IMR-90 (cell line): ENCODE measurements at regions not wholly inside any gene's neighbourhood (a gene's known extent, or its start where the extent isn't known, plus 50 kb on each side); places are given as distances from the start of the nearest gene placed in this dataset.

Experiments
- ATAC-seq: fragments of 200-7000 bp; cut with Tn5 transposase; 2 replicates; pipeline ENCODE4 v1.9.1; 2020; ENCODE audit warnings: low read depth, mild to moderate bottlenecking, moderate library complexity
- BruUV-seq: library from RNA; stranded (reverse); fragments of 400-500 nt; replicated peaks from 2 replicates; lab custom pipeline; 2021; lab: Mats Ljungman, UMichigan
- CTCF ChIA-PET: fragments of 300-600 bp; formaldehyde crosslinking; extraction: SDS; loops from one replicate; lab custom pipeline; 2021; ENCODE audit warnings: antibody characterized with exemption; lab: Yijun Ruan, JAX
- POLR2A ChIA-PET: fragments of 300-600 bp; sonication (Branson Sonifier 250); formaldehyde crosslinking; loops from one replicate; lab custom pipeline; 2022; ENCODE audit warnings: antibody characterized with exemption; ENCODE audit not compliant: unreplicated experiment; lab: Charles Lee
- DNase-seq: peaks from one replicate; pipeline ENCODE4 v3.0.0; 2013
- H2AFZ ChIP-seq: replicated peaks from 2 replicates; pipeline ENCODE3; 2013; ENCODE audit warnings: low read length, mild to moderate bottlenecking; ENCODE audit not compliant: poor library complexity
- H2AK5ac ChIP-seq: 2 replicates; pipeline ENCODE4 v1.6.1; 2013; ENCODE audit warnings: low read depth, low read length, inconsistent platforms
- H2AK9ac ChIP-seq: replicated peaks from 2 replicates; pipeline ENCODE3; 2013; ENCODE audit warnings: mild to moderate bottlenecking, low read depth, low read length, moderate library complexity; ENCODE audit not compliant: poor library complexity
- H2BK120ac ChIP-seq: 2 replicates; pipeline ENCODE4 v1.6.1; 2013; ENCODE audit warnings: low read depth, low read length, inconsistent platforms
- H2BK15ac ChIP-seq: 3 replicates; pipeline ENCODE4 v1.6.1; 2013; ENCODE audit warnings: low read depth, low read length, inconsistent platforms
- H2BK20ac ChIP-seq: 2 replicates; pipeline ENCODE4 v1.6.1; 2013; ENCODE audit warnings: low read depth, mild to moderate bottlenecking, inconsistent platforms, low read length, moderate library complexity
- H2BK5ac ChIP-seq: 2 replicates; pipeline ENCODE4 v1.6.1; 2013; ENCODE audit warnings: mild to moderate bottlenecking, low read depth, low read length, inconsistent platforms; ENCODE audit not compliant: poor library complexity, severe bottlenecking
- H3K14ac ChIP-seq: replicated peaks from 2 replicates; pipeline ENCODE4 v1.6.1; 2013; ENCODE audit warnings: low read depth, low read length, inconsistent platforms
- H3K18ac ChIP-seq: 2 replicates; pipeline ENCODE4 v1.6.1; 2013; ENCODE audit warnings: low read depth, low read length, control low read depth
- H3K23ac ChIP-seq: 2 replicates; pipeline ENCODE4 v1.6.1; 2013; ENCODE audit warnings: low read depth, low read length, inconsistent platforms
- H3K27ac ChIP-seq: 2 replicates; pipeline ENCODE4 v1.5.1; 2013; ENCODE audit warnings: mild to moderate bottlenecking, control low read depth, low read length; ENCODE audit not compliant: insufficient read depth
- H3K27me3 ChIP-seq: 2 replicates; pipeline ENCODE4 v1.6.1; 2013; ENCODE audit warnings: low read length; ENCODE audit not compliant: control insufficient read depth, insufficient read depth
- H3K36me3 ChIP-seq: 2 replicates; pipeline ENCODE4 v1.6.1; 2013; ENCODE audit warnings: low read length, mixed read lengths; ENCODE audit not compliant: control insufficient read depth, insufficient read depth
- H3K4ac ChIP-seq: 2 replicates; pipeline ENCODE4 v1.6.1; 2013; ENCODE audit warnings: low read depth, low read length, inconsistent platforms
- H3K4me1 ChIP-seq: 2 replicates; pipeline ENCODE4 v1.6.1; 2013; ENCODE audit warnings: low read length, mixed read lengths; ENCODE audit not compliant: control insufficient read depth, insufficient read depth
- H3K4me2 ChIP-seq: 2 replicates; pipeline ENCODE4 v1.6.1; 2013; ENCODE audit warnings: low read depth, mild to moderate bottlenecking, control low read depth, low read length, moderate library complexity
- H3K4me3 ChIP-seq: 2 replicates; pipeline ENCODE4 v1.5.1; 2013; ENCODE audit warnings: low read depth, mild to moderate bottlenecking, control low read depth, low read length, moderate library complexity; ENCODE audit not compliant: insufficient read depth
- H3K56ac ChIP-seq: 2 replicates; pipeline ENCODE4 v1.6.1; 2013; ENCODE audit warnings: low read length, inconsistent platforms; ENCODE audit not compliant: insufficient read depth; ENCODE audit errors: extremely low read depth
- H3K79me1 ChIP-seq, 2 experiments: 2 replicates each; pipeline ENCODE4 v1.6.1; 2013; ENCODE audit warnings: low read length in 2 of 2, inconsistent platforms in 1 of 2, low read depth in 1 of 2
- H3K9ac ChIP-seq: 2 replicates; pipeline ENCODE4 v1.6.1; 2013; ENCODE audit warnings: low read depth, low read length, control low read depth
- H3K9me1 ChIP-seq: 2 replicates; pipeline ENCODE4 v1.6.1; 2013; ENCODE audit warnings: low read length, inconsistent platforms; ENCODE audit not compliant: insufficient read depth
- H3K9me3 ChIP-seq: 2 replicates; pipeline ENCODE4 v1.6.1; 2013; ENCODE audit warnings: low read length; ENCODE audit not compliant: control insufficient read depth, insufficient read depth
- H4K20me1 ChIP-seq: 2 replicates; pipeline ENCODE4 v1.6.1; 2013; ENCODE audit warnings: low read length, inconsistent platforms; ENCODE audit not compliant: insufficient read depth
- H4K5ac ChIP-seq: 2 replicates; pipeline ENCODE4 v1.6.1; 2013; ENCODE audit warnings: mild to moderate bottlenecking, low read depth, low read length, control low read depth
- H4K8ac ChIP-seq, 2 experiments: 2 replicates each; pipeline ENCODE4 v1.6.1; 2013; ENCODE audit warnings: low read depth in 2 of 2, low read length in 2 of 2, control low read depth in 1 of 2, inconsistent platforms in 1 of 2
- H4K91ac ChIP-seq: 2 replicates; pipeline ENCODE4 v1.6.1; 2013; ENCODE audit warnings: low read depth, low read length, inconsistent platforms; ENCODE audit not compliant: insufficient read depth
- SMC3 ChIP-seq: fragments of 150-350 bp; IDR thresholded peaks from 2 replicates; pipeline ENCODE4 v1.6.1; 2016; ENCODE audit warnings: low read depth, mild to moderate bottlenecking, antibody characterized with exemption, low read length, moderate library complexity
- WGBS, 2 experiments: methylation state at CpG; one replicate each; pipeline versions ENCODE4 v1.1.5 to v1.1.7; 2013; ENCODE audit warnings: missing lambda C conversion rate in 2 of 2; ENCODE audit not compliant: insufficient read length in 1 of 2; ENCODE audit errors: extremely low coverage in 2 of 2; 5-methylcytosine and 5-hydroxymethylcytosine counted together
- dilution Hi-C: fragments of 300-500 bp; cut with HindIII; formaldehyde crosslinking; loops from one replicate; pipeline ENCODE4 v1.14.3; 2018; ENCODE audit warnings: low sequenced_read_pairs; ENCODE audit not compliant: unreplicated experiment
- in situ Hi-C: fragments of 300-500 bp; cut with MboI; formaldehyde crosslinking; loops from 3 replicates; pipeline ENCODE4 v1.14.3; 2019; ENCODE audit warnings: low sequenced_read_pairs, inconsistent platforms, mixed read lengths
- intact Hi-C: fragments of 100-400 bp; cut with micrococcal nuclease; formaldehyde crosslinking; loops from 2 replicates; pipeline ENCODE4 v1.10.0; 2022
- TF ChIP-seq, protein P1 (sequence below): fragments of 150-350 bp; IDR thresholded peaks from 2 replicates; pipeline ENCODE4 v1.6.1; 2016; ENCODE audit warnings: low read depth, mild to moderate bottlenecking, low read length, moderate library complexity, borderline replicate concordance

DNA sequence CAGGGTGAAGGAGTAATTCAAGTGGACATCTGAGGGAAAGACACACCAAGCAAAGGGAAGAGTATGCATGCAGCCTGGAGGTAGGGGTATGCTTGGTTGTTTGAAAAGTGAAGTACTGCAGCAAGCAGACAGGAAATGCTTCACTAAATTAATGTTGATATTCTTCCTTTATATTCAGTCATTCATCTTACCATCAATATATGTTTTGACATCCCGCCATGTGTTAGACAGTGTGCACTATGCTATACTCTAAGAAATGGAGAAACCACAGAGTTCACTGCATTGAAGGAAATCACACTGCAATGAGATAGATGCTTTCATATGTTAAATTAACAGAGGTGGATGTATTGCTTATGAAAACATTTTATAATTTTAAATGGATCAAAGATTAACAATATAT is 82.9 kb downstream of the HSPA13 start:
- CTCF ChIA-PET = no interaction called here

More for the DNA sequence above, 82.9 kb downstream of the HSPA13 start:
- Histone ChIP-seq H4K20me1 (no peaks in the 10 kb centered on the region), H3K23ac (no peak overlapping the region), H3K4ac (no peak overlapping the region), H2BK5ac (no peak overlapping the region), H3K27me3 (no peaks in the 10 kb centered on the region), H4K5ac (no peak overlapping the region), H2BK15ac (no peak overlapping the region), H3K79me1 (no peaks in the 10 kb centered on the region), H3K9ac (no peak overlapping the region), H3K9me3 (no peaks in the 10 kb centered on the region), H4K91ac (no peak overlapping the region), H3K4me2 (no peak overlapping the region), H3K27ac (no peak overlapping the region), H2BK20ac (no peak overlapping the region), H2BK120ac (no peak overlapping the region), H2AK9ac (no peak overlapping the region), H3K14ac (no peak overlapping the region), H3K9me1 (no peaks in the 10 kb centered on the region), H4K8ac (no peak overlapping the region), H3K56ac (no peak overlapping the region), H3K4me1 (no peaks in the 10 kb centered on the region), H3K18ac (no peak overlapping the region), H3K4me3 (no peak overlapping the region), H2AK5ac (no peak overlapping the region), H3K36me3 (no peaks in the 10 kb centered on the region), H2AFZ (no peak overlapping the region)
- ATAC-seq (no peak), DNase-seq (no peak)
- POLR2A ChIA-PET = no interaction called here
- intact Hi-C loops = no loop called here
- whole genome bisulfite sequencing, 2 experiments = no CpG with 5 or more reads among the region's 1 CpG
- dilution Hi-C loops = no loop called here
- in situ Hi-C loops = no loop called here
- no peak for TF ChIP-seq SMC3
- TF ChIP-seq, protein P1, sequence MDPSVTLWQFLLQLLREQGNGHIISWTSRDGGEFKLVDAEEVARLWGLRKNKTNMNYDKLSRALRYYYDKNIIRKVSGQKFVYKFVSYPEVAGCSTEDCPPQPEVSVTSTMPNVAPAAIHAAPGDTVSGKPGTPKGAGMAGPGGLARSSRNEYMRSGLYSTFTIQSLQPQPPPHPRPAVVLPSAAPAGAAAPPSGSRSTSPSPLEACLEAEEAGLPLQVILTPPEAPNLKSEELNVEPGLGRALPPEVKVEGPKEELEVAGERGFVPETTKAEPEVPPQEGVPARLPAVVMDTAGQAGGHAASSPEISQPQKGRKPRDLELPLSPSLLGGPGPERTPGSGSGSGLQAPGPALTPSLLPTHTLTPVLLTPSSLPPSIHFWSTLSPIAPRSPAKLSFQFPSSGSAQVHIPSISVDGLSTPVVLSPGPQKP = no peak
- BruUV-seq = no TSS peak
